Activated CD8-positive, alpha-beta memory T cell treated with anti-CD3 and anti-CD28 coated beads, Interleukin-2, amount 50 U/mL, for 48 hours (primary cell): ENCODE measurements at regions not wholly inside any gene's neighbourhood (a gene's known extent, or its start where the extent isn't known, plus 50 kb on each side); places are given as distances from the start of the nearest gene placed in this dataset.

Experiments used
- DNase-seq: peaks from one replicate; pipeline ENCODE4 v3.0.0-alpha.2; 2020

- DNase-seq = no peak
These were observed 578.8 kb upstream of the PFKP start for GRCh38 chr10:2488446-2489005.

GRCh38 chr10:2487921-2488320 lies 579.4 kb upstream of the PFKP start:
- no peak for DNase-seq

GRCh38 chr10:2478656-2479055 lies 588.7 kb upstream of the PFKP start:
- DNase-seq = no peak

GRCh38 chr10:2476812-2477553 lies 590.4 kb upstream of the PFKP start:
- no peak for DNase-seq

GRCh38 chr10:2476218-2476811 lies 591.0 kb upstream of the PFKP start:
- DNase-seq = no peak

- DNase-seq = no peak
These were observed 591.6 kb upstream of the PFKP start for GRCh38 chr10:2475711-2476217.

GRCh38 chr10:2471811-2472210 lies 595.5 kb upstream of the PFKP start:
- no peak for DNase-seq

- no peak for DNase-seq
These were observed 597.5 kb upstream of the PFKP start for GRCh38 chr10:2469802-2470201.

GRCh38 chr10:2464483-2464882 lies 602.9 kb upstream of the PFKP start:
- no peak for DNase-seq

GRCh38 chr10:2463316-2463715 lies 604.0 kb upstream of the PFKP start:
- no peak for DNase-seq

- no peak for DNase-seq
These were observed 604.8 kb upstream of the PFKP start for GRCh38 chr10:2462581-2462980.

GRCh38 chr10:2460812-2461211 lies 606.5 kb upstream of the PFKP start:
- no peak for DNase-seq

- DNase-seq = no peak
These were observed 607.6 kb upstream of the PFKP start for GRCh38 chr10:2459713-2460112.

- no peak for DNase-seq
These were observed 610.5 kb upstream of the PFKP start for GRCh38 chr10:2456834-2457233.

- no peak for DNase-seq
These were observed 622.0 kb upstream of the PFKP start for GRCh38 chr10:2445370-2445769.

- no peak for DNase-seq
These were observed 627.4 kb upstream of the PFKP start for GRCh38 chr10:2439983-2440382.

GRCh38 chr10:2439000-2439399 lies 628.3 kb upstream of the PFKP start:
- DNase-seq = no peak

GRCh38 chr10:2438248-2438939 lies 629.0 kb upstream of the PFKP start:
- DNase-seq = no peak

- DNase-seq = no peak
These were observed 630.4 kb upstream of the PFKP start for GRCh38 chr10:2436933-2437332.

- no peak for DNase-seq
These were observed 635.4 kb upstream of the PFKP start for GRCh38 chr10:2431961-2432360.

GRCh38 chr10:2427412-2427811 lies 639.9 kb upstream of the PFKP start:
- DNase-seq = no peak

GRCh38 chr10:2425320-2425719 lies 642.0 kb upstream of the PFKP start:
- no peak for DNase-seq

- no peak for DNase-seq
These were observed 652.8 kb upstream of the PFKP start for GRCh38 chr10:2414562-2414961.

GRCh38 chr10:2414039-2414438 lies 653.3 kb upstream of the PFKP start:
- no peak for DNase-seq
